ENCODE measurements at regions not wholly inside any gene's neighbourhood (a gene's known extent, or its start where the extent isn't known, plus 50 kb on each side); places are given as distances from the start of the nearest gene placed in this dataset.

DNA sequence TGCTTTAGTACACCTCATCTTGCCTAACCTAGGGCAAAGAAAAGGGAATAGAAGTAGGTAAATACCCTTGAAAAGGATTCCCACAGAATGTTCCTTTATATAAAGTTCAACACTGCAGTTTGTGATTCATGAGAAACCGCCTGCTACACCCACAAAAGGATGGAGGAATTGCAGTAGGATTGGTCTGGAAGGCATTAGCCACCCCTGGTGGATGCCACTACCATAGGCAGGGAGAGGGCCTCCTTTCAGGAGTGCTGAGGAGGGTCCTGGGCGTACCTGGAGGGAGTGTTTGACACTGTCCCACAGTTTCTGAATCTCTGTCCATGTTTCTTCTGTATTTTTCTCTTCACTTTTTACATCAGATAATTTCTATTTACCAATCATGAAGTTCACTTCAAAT, 221.8 kb upstream of the TMEM72 start:
- DNase-seq, result no peak
- Histone ChIP-seq H3K27me3 (replicated peaks) (no peaks in the 10 kb centered on the region), H3K36me3 (replicated peaks) (no peaks in the 10 kb centered on the region), H3K27ac (no peak overlapping the region), H3K4me3 (ENCODE audit: low read depth, low read length) (no peak overlapping the region)
- in situ Hi-C loops (cut with HindIII; ENCODE audit: low pct_ligation_motif_present, low sequenced_read_pairs), result no loop called here
- TF ChIP-seq CTCF (IDR thresholded peaks at IDR 0.05; ENCODE audit: low read depth, low read length, missing control alignments), result peak; percentile 61

DNA sequence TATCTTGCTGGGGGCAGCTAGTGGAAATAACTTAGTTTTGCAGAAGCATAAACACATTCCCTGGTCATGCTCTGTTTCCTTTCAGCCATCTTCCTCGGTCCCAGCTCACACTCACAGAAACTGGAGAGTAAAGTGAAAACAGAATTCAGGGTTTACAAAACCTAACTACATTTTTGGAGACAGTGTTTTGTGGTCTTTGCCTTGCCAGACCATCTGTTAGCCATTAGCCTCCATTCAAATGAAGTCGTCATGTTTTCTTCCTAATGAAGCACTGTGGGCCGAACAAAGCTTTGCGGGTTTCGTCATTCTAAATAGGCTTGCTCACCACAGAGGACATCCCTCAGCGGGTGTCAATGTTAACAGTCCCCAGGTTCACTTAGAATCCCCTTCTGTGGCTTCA, 214.6 kb upstream of the TMEM72 start:
- Histone ChIP-seq H3K27ac (no peak overlapping the region), H3K27me3 (replicated peaks) (no peaks in the 10 kb centered on the region), H3K36me3 (replicated peaks) (no peaks in the 10 kb centered on the region), H3K4me3 (ENCODE audit: low read depth, low read length) (no peak overlapping the region)
- TF ChIP-seq CTCF (IDR thresholded peaks at IDR 0.05; ENCODE audit: low read depth, low read length, missing control alignments), result no peak
- DNase-seq, result no peak
- in situ Hi-C loops (cut with HindIII; ENCODE audit: low pct_ligation_motif_present, low sequenced_read_pairs), result no loop called here

DNA sequence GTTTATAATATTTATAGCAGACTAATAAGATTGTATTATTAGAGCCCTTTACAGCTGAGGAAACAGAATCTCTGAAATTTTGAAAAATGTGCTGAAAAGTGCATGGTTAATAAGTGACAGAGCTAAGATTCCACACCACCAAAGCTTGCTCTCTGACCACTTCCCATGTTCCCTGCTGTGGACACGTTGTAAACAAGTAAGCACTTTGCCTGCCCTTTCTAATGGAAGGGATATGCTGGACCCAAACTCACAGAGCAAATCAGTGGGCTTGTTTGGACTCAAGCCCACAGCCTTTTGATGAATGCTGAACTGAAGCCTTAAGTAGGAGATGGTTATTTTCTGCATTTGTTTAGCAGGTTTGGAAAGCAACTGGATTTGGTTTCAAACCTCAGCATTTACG, 214.0 kb upstream of the TMEM72 start:
- no peak for TF ChIP-seq CTCF (IDR thresholded peaks at IDR 0.05; ENCODE audit: low read depth, low read length, missing control alignments)
- Histone ChIP-seq H3K36me3 (replicated peaks) (no peaks in the 10 kb centered on the region), H3K4me3 (ENCODE audit: low read depth, low read length) (no peak overlapping the region), H3K27me3 (replicated peaks) (no peaks in the 10 kb centered on the region), H3K27ac (no peak overlapping the region)
- in situ Hi-C loops (cut with HindIII; ENCODE audit: low pct_ligation_motif_present, low sequenced_read_pairs), result no loop called here
- no peak for DNase-seq

GRCh38 chr10:44702531-44702930, 208.6 kb upstream of the TMEM72 start:
- DNase-seq, result no peak
- peak overlapping the region; percentile 11 for H3K27ac ChIP-seq
- H3K36me3 ChIP-seq (replicated peaks), result no peaks in the 10 kb centered on the region
- H3K4me3 ChIP-seq (ENCODE audit: low read depth, low read length), result no peak overlapping the region
- in situ Hi-C loops (cut with HindIII; ENCODE audit: low pct_ligation_motif_present, low sequenced_read_pairs), result no loop called here
- no peaks in the 10 kb centered on the region for H3K27me3 ChIP-seq (replicated peaks)
- no peak for TF ChIP-seq CTCF (IDR thresholded peaks at IDR 0.05; ENCODE audit: low read depth, low read length, missing control alignments)

- Histone ChIP-seq H3K27me3 (replicated peaks) (no peaks in the 10 kb centered on the region), H3K36me3 (replicated peaks) (no peaks in the 10 kb centered on the region), H3K4me3 (ENCODE audit: low read depth, low read length) (no peak overlapping the region), H3K27ac (peak overlapping the region; percentile 60)
- in situ Hi-C loops (cut with HindIII; ENCODE audit: low pct_ligation_motif_present, low sequenced_read_pairs), result no loop called here
- TF ChIP-seq CTCF (IDR thresholded peaks at IDR 0.05; ENCODE audit: low read depth, low read length, missing control alignments), result no peak
- DNase-seq, result peak; percentile 64
Measured at GRCh38 chr10:44703241-44704155, 207.6 kb upstream of the TMEM72 start.
